ENCODE measurements at regions not wholly inside any gene's neighbourhood (a gene's known extent, or its start where the extent isn't known, plus 50 kb on each side); places are given as distances from the start of the nearest gene placed in this dataset.

GRCh38 chr2:138831691-138832090 is 51.5 kb upstream of the NXPH2 start:
- DNase-seq: no peak
- H3K4me1 Mint-ChIP-seq: no peaks in the 10 kb centered on the region
- H3K36me3 Mint-ChIP-seq: no peaks in the 10 kb centered on the region
- POLR2A ChIA-PET: no interaction called here
- H3K4me3 Mint-ChIP-seq: no peak overlapping the region
- no peak for ATAC-seq
- H3K27ac Mint-ChIP-seq: no peak overlapping the region
- H3K27me3 Mint-ChIP-seq: peaks cover 0 to 11% (median 5%) of the 10 kb centered on the region in 5 donors
- no peaks in the 10 kb centered on the region for H3K9me3 Mint-ChIP-seq

GRCh38 chr2:138831154-138831553 is 51.0 kb upstream of the NXPH2 start:
- H3K4me1 Mint-ChIP-seq: no peaks in the 10 kb centered on the region
- H3K36me3 Mint-ChIP-seq: no peaks in the 10 kb centered on the region
- ATAC-seq (no peak), DNase-seq (no peak)
- no peak overlapping the region for H3K27ac Mint-ChIP-seq
- H3K4me3 Mint-ChIP-seq: no peak overlapping the region
- H3K27me3 Mint-ChIP-seq: peaks cover 0 to 11% (median 5%) of the 10 kb centered on the region in 5 donors
- H3K9me3 Mint-ChIP-seq: no peaks in the 10 kb centered on the region
- POLR2A ChIA-PET: no interaction called here

DNA sequence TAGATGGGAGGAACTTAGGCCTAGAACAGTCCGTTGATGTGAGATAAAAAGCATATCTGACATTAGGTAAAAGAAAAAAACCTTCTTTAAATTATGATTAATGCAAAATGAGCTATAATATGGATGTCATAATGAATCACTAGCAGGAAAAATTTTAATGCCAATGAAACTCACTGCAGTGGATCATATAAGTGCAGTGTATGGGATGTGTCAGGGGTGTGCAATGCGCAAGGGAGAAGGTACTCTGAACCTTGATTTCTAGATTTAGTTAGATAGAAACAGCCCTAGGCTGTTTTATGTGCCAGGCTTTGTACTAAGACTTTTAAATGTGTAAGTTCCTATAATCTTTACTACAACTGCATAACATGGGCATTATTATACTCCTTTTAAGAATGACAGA is 50.4 kb upstream of the NXPH2 start:
- DNase-seq (no peak), ATAC-seq (no peak)
- Mint-ChIP-seq H3K27ac (no peak overlapping the region), H3K9me3 (no peaks in the 10 kb centered on the region), H3K4me1 (no peaks in the 10 kb centered on the region), H3K4me3 (no peak overlapping the region), H3K36me3 (no peaks in the 10 kb centered on the region), H3K27me3 (peaks cover 0 to 11% (median 5%) of the 10 kb centered on the region in 5 donors)
- POLR2A ChIA-PET: no interaction called here
